Mesenchymal stem cell (in vitro differentiated cells and primary cell): ENCODE measurements at regions not wholly inside any gene's neighbourhood (a gene's known extent, or its start where the extent isn't known, plus 50 kb on each side); places are given as distances from the start of the nearest gene placed in this dataset.

Experiments used
- DNase-seq: peaks from one replicate; pipeline ENCODE4 v3.0.0-alpha.2; 2013
- H2AFZ ChIP-seq: one replicate; pipeline ENCODE4 v1.6.1; 2013; ENCODE audit warnings: low read depth, mild to moderate bottlenecking, control low read depth, inconsistent platforms, low read length, moderate library complexity
- H2AK5ac ChIP-seq: 2 replicates; pipeline ENCODE4 v1.6.1; 2013; ENCODE audit warnings: low read length, moderate library complexity, mild to moderate bottlenecking, inconsistent platforms; ENCODE audit not compliant: severe bottlenecking
- H2BK120ac ChIP-seq: one replicate; pipeline ENCODE4 v1.6.1; 2013; ENCODE audit warnings: low read depth, mild to moderate bottlenecking, inconsistent platforms, low read length, moderate library complexity
- H2BK12ac ChIP-seq, 2 experiments: one replicate each; pipeline ENCODE4 v1.6.1; 2013; ENCODE audit warnings: inconsistent platforms in 2 of 2, low read length in 2 of 2, mild to moderate bottlenecking in 2 of 2, moderate library complexity in 2 of 2, control low read depth in 1 of 2
- H2BK15ac ChIP-seq: one replicate; pipeline ENCODE4 v1.6.1; 2013; ENCODE audit warnings: mild to moderate bottlenecking, low read depth, inconsistent platforms; ENCODE audit not compliant: poor library complexity, severe bottlenecking
- H2BK5ac ChIP-seq: 2 replicates; pipeline ENCODE4 v1.6.1; 2013; ENCODE audit warnings: low read depth, mild to moderate bottlenecking, low read length, control low read depth, inconsistent platforms; ENCODE audit not compliant: poor library complexity, severe bottlenecking
- H3K14ac ChIP-seq, 2 experiments: one replicate each; pipeline ENCODE4 v1.6.1; 2013; ENCODE audit warnings: inconsistent platforms in 2 of 2, low read length in 2 of 2, control low read depth in 1 of 2, mild to moderate bottlenecking in 1 of 2, moderate library complexity in 1 of 2
- H3K18ac ChIP-seq, 2 experiments: one replicate each; pipeline ENCODE4 v1.6.1; 2013; ENCODE audit warnings: inconsistent platforms in 2 of 2, low read length in 2 of 2, control low read depth in 1 of 2, low read depth in 1 of 2, mild to moderate bottlenecking in 1 of 2
- H3K23ac ChIP-seq, 2 experiments: one replicate each; pipeline ENCODE4 v1.6.1; 2013; ENCODE audit warnings: inconsistent platforms in 2 of 2, low read length in 2 of 2, mild to moderate bottlenecking in 2 of 2, moderate library complexity in 2 of 2, control low read depth in 1 of 2
- H3K27ac ChIP-seq: 2 replicates; pipeline ENCODE4 v1.5.1; 2013; ENCODE audit warnings: mild to moderate bottlenecking, moderate library complexity, low read length, control low read depth, inconsistent platforms; ENCODE audit not compliant: poor library complexity, severe bottlenecking
- H3K27me3 ChIP-seq, 2 experiments: 2 replicates each; pipeline versions ENCODE4 v1.6.1 to v1.7.0; 2013; ENCODE audit warnings: low read length in 2 of 2, mild to moderate bottlenecking in 2 of 2, moderate library complexity in 2 of 2, control low read depth in 1 of 2, inconsistent platforms in 1 of 2; ENCODE audit not compliant: control insufficient read depth in 1 of 2, insufficient read depth in 1 of 2
- H3K36me3 ChIP-seq, 2 experiments: 2 replicates each; pipeline versions ENCODE4 v1.6.1 to v1.7.0; 2013; ENCODE audit warnings: low read length in 2 of 2, control low read depth in 1 of 2, inconsistent platforms in 1 of 2, low read depth in 1 of 2, mild to moderate bottlenecking in 1 of 2; ENCODE audit not compliant: insufficient read depth in 2 of 2, control insufficient read depth in 1 of 2
- H3K4ac ChIP-seq, 2 experiments: one replicate each; pipeline ENCODE4 v1.6.1; 2013; ENCODE audit warnings: inconsistent platforms in 2 of 2, low read length in 2 of 2, mild to moderate bottlenecking in 2 of 2, moderate library complexity in 2 of 2, control low read depth in 1 of 2, low read depth in 1 of 2
- H3K4me1 ChIP-seq: 2 replicates; pipeline ENCODE4 v1.6.1; 2013; ENCODE audit warnings: low read depth, low read length, control low read depth; ENCODE audit not compliant: control insufficient read depth, insufficient read depth
- H3K4me2 ChIP-seq: 2 replicates; pipeline ENCODE4 v1.6.1; 2013; ENCODE audit warnings: low read length, mild to moderate bottlenecking, inconsistent platforms; ENCODE audit not compliant: poor library complexity, severe bottlenecking
- H3K4me3 ChIP-seq, 2 experiments: 2 replicates each; pipeline versions ENCODE4 v1.5.1 to v1.7.0; 2013; ENCODE audit warnings: low read length in 2 of 2, mild to moderate bottlenecking in 2 of 2, control low read depth in 1 of 2, low read depth in 1 of 2; ENCODE audit not compliant: insufficient read depth in 1 of 2
- H3K79me1 ChIP-seq: replicated peaks from 2 replicates; pipeline ENCODE4 v1.6.1; 2013; ENCODE audit warnings: mild to moderate bottlenecking, control low read depth, low read length, inconsistent platforms; ENCODE audit not compliant: poor library complexity, severe bottlenecking
- H3K9ac ChIP-seq: 2 replicates; pipeline ENCODE4 v1.7.0; 2013; ENCODE audit warnings: mild to moderate bottlenecking, low read length, moderate library complexity
- H3K9me3 ChIP-seq: 2 replicates; pipeline ENCODE4 v1.7.0; 2013; ENCODE audit warnings: mild to moderate bottlenecking, low read length; ENCODE audit not compliant: control insufficient read depth
- H4K8ac ChIP-seq: one replicate; pipeline ENCODE4 v1.6.1; 2013; ENCODE audit warnings: inconsistent platforms, mild to moderate bottlenecking, low read length, moderate library complexity
- H4K91ac ChIP-seq: one replicate; pipeline ENCODE4 v1.6.1; 2013; ENCODE audit warnings: mild to moderate bottlenecking, low read length, inconsistent platforms
- WGBS: methylation state at CpG from one replicate; pipeline ENCODE4 v1.1.7; 2013; ENCODE audit warnings: mixed read lengths; 5-methylcytosine and 5-hydroxymethylcytosine counted together

GRCh38 chr3:106294121-106294520 is 425.3 kb upstream of the CBLB start:
- H3K4me3 ChIP-seq, result no peak overlapping the region
- peaks cover 1% of the 10 kb centered on the region for H3K4me1 ChIP-seq
- no peak overlapping the region for H3K27ac ChIP-seq
- H3K23ac ChIP-seq, result no peak overlapping the region
- H2AK5ac ChIP-seq, result no peak overlapping the region
- no peak overlapping the region for H2BK15ac ChIP-seq
- no peak overlapping the region for H3K4ac ChIP-seq
- H2BK5ac ChIP-seq, result no peak overlapping the region
- H3K9me3 ChIP-seq, result no peaks in the 10 kb centered on the region
- no peak overlapping the region for H4K91ac ChIP-seq
- H2BK120ac ChIP-seq, result no peak overlapping the region
- H3K18ac ChIP-seq, result no peak overlapping the region
- H3K9ac ChIP-seq, result no peak overlapping the region
- no peak overlapping the region for H3K14ac ChIP-seq
- H4K8ac ChIP-seq, result no peak overlapping the region
- DNase-seq, result no peak
- no peak overlapping the region for H3K4me2 ChIP-seq
- H3K27me3 ChIP-seq, result no peaks in the 10 kb centered on the region
- H2AFZ ChIP-seq, result no peak overlapping the region
- H2BK12ac ChIP-seq, result no peak overlapping the region
- H3K79me1 ChIP-seq, result no peaks in the 10 kb centered on the region
- no peaks in the 10 kb centered on the region for H3K36me3 ChIP-seq

- Histone ChIP-seq H3K4me1 (no peaks in the 10 kb centered on the region), H3K14ac (no peak overlapping the region), H4K8ac (no peak overlapping the region), H3K79me1 (no peaks in the 10 kb centered on the region), H3K4me2 (no peak overlapping the region), H3K9me3 (no peaks in the 10 kb centered on the region), H2AFZ (no peak overlapping the region), H3K36me3 (no peaks in the 10 kb centered on the region), H3K4me3 (no peak overlapping the region), H3K18ac (no peak overlapping the region), H4K91ac (no peak overlapping the region), H3K4ac (no peak overlapping the region), H3K9ac (no peak overlapping the region), H2BK5ac (no peak overlapping the region), H2BK15ac (no peak overlapping the region), H3K23ac (no peak overlapping the region), H2AK5ac (no peak overlapping the region), H3K27me3 (no peaks in the 10 kb centered on the region), H3K27ac (peak overlapping the region; percentile 8), H2BK120ac (no peak overlapping the region), H2BK12ac (no peak overlapping the region)
- 98% methylated on average over 3 of the region's 5 CpGs for whole genome bisulfite sequencing
- no peak for DNase-seq
These were observed 427.2 kb upstream of the CBLB start for GRCh38 chr3:106296062-106296461.

GRCh38 chr3:106299300-106300098 is 430.7 kb upstream of the CBLB start:
- no peak overlapping the region for H3K4me3 ChIP-seq
- H2BK15ac ChIP-seq, result no peak overlapping the region
- no peak overlapping the region for H3K4ac ChIP-seq
- DNase-seq, result peak; percentile 23
- no peak overlapping the region for H3K27ac ChIP-seq
- no peak overlapping the region for H3K18ac ChIP-seq
- H2BK120ac ChIP-seq, result no peak overlapping the region
- no peak overlapping the region for H2AFZ ChIP-seq
- no peak overlapping the region for H4K8ac ChIP-seq
- H3K9me3 ChIP-seq, result no peaks in the 10 kb centered on the region
- no peak overlapping the region for H4K91ac ChIP-seq
- no peaks in the 10 kb centered on the region for H3K27me3 ChIP-seq
- no peak overlapping the region for H3K9ac ChIP-seq
- H3K23ac ChIP-seq, result no peak overlapping the region
- H2BK5ac ChIP-seq, result no peak overlapping the region
- H3K79me1 ChIP-seq, result no peaks in the 10 kb centered on the region
- H2BK12ac ChIP-seq, result no peak overlapping the region
- no peaks in the 10 kb centered on the region for H3K4me1 ChIP-seq
- H3K36me3 ChIP-seq, result no peaks in the 10 kb centered on the region
- WGBS, result 0% methylated on average over 1 of the region's 2 CpGs
- no peak overlapping the region for H2AK5ac ChIP-seq
- H3K14ac ChIP-seq, result no peak overlapping the region
- H3K4me2 ChIP-seq, result no peak overlapping the region

- Histone ChIP-seq H2AK5ac (no peak overlapping the region), H4K8ac (no peak overlapping the region), H3K4ac (no peak overlapping the region), H2BK120ac (no peak overlapping the region), H3K27ac (no peak overlapping the region), H3K27me3 (no peaks in the 10 kb centered on the region), H4K91ac (no peak overlapping the region), H3K9me3 (no peaks in the 10 kb centered on the region), H3K18ac (no peak overlapping the region), H3K4me3 (no peak overlapping the region), H3K23ac (no peak overlapping the region), H2BK15ac (no peak overlapping the region), H3K4me2 (no peak overlapping the region), H2AFZ (no peak overlapping the region), H3K79me1 (no peaks in the 10 kb centered on the region), H2BK5ac (no peak overlapping the region), H3K9ac (no peak overlapping the region), H3K36me3 (no peaks in the 10 kb centered on the region), H2BK12ac (no peak overlapping the region), H3K4me1 (no peaks in the 10 kb centered on the region), H3K14ac (no peak overlapping the region)
- DNase-seq, result no peak
- WGBS, result 78% methylated on average over 4 of the region's 5 CpGs
These were observed 433.8 kb upstream of the CBLB start for GRCh38 chr3:106302451-106303221.
